ENCODE measurements at regions not wholly inside any gene's neighbourhood (a gene's known extent, or its start where the extent isn't known, plus 50 kb on each side); places are given as distances from the start of the nearest gene placed in this dataset.

GRCh38 chr7:53771701-53772100, 736.3 kb downstream of the POM121L12 start:
- Histone ChIP-seq H3K4me1 (no peaks in the 10 kb centered on the region), H3K4me3 (no peak overlapping the region), H3K27me3 (no peaks in the 10 kb centered on the region), H3K27ac (no peak overlapping the region), H3K9me3 (no peaks in the 10 kb centered on the region), H3K36me3 (ENCODE audit: low read depth, missing control alignments) (no peaks in the 10 kb centered on the region)
- no peak for DNase-seq
- 69 to 94% methylated on average over 2 of the region's 2 CpGs for WGBS, 2 donors
- no peak for TF ChIP-seq POLR2A (IDR thresholded peaks at IDR 0.05)
- no peak for TF ChIP-seq CTCF (IDR thresholded peaks at IDR 0.05)
- intact Hi-C loops (cut with DNase I; ENCODE audit: low total_unique reads), result no loop called here

- intact Hi-C loops (cut with DNase I; ENCODE audit: low total_unique reads), result no loop called here
- no peak for DNase-seq
- TF ChIP-seq POLR2A (IDR thresholded peaks at IDR 0.05) (no peak), CTCF (IDR thresholded peaks at IDR 0.05) (no peak)
These were observed 740.9 kb downstream of the POM121L12 start for GRCh38 chr7:53776323-53776722.

GRCh38 chr7:53789741-53790140, 752.4 kb upstream of the VSTM2A start:
- Histone ChIP-seq H3K27me3 (no peaks in the 10 kb centered on the region), H3K27ac (no peak overlapping the region), H3K36me3 (ENCODE audit: low read depth, missing control alignments) (no peaks in the 10 kb centered on the region), H3K9me3 (no peaks in the 10 kb centered on the region), H3K4me1 (no peaks in the 10 kb centered on the region), H3K4me3 (no peak overlapping the region)
- no peak for DNase-seq
- no peak for TF ChIP-seq POLR2A (IDR thresholded peaks at IDR 0.05)
- TF ChIP-seq CTCF (IDR thresholded peaks at IDR 0.05), result no peak
- 75 to 91% methylated on average over 2 of the region's 2 CpGs for WGBS, 2 donors
- intact Hi-C loops (cut with DNase I; ENCODE audit: low total_unique reads), result no loop called here

More at GRCh38 chr7:53776323-53776722, 740.9 kb downstream of the POM121L12 start:
- Histone ChIP-seq H3K36me3 (ENCODE audit: low read depth, missing control alignments) (no peaks in the 10 kb centered on the region), H3K27me3 (no peaks in the 10 kb centered on the region), H3K4me3 (no peak overlapping the region), H3K27ac (no peak overlapping the region), H3K9me3 (no peaks in the 10 kb centered on the region), H3K4me1 (no peaks in the 10 kb centered on the region)
- WGBS, 2 donors, result 35 to 62% methylated on average over 1 of the region's 1 CpG

GRCh38 chr7:53794816-53795215, 747.4 kb upstream of the VSTM2A start:
- Histone ChIP-seq H3K27ac (no peak overlapping the region), H3K9me3 (no peaks in the 10 kb centered on the region), H3K4me1 (no peaks in the 10 kb centered on the region), H3K4me3 (no peak overlapping the region), H3K27me3 (no peaks in the 10 kb centered on the region), H3K36me3 (ENCODE audit: low read depth, missing control alignments) (no peaks in the 10 kb centered on the region)
- no peak for TF ChIP-seq CTCF (IDR thresholded peaks at IDR 0.05)
- no peak for TF ChIP-seq POLR2A (IDR thresholded peaks at IDR 0.05)
- DNase-seq, result no peak
- WGBS, 2 donors, result 100% methylated on average over 1 of the region's 1 CpG
- intact Hi-C loops (cut with DNase I; ENCODE audit: low total_unique reads), result no loop called here

GRCh38 chr7:53800746-53801145, 741.4 kb upstream of the VSTM2A start:
- intact Hi-C loops (cut with DNase I; ENCODE audit: low total_unique reads), result no loop called here
- DNase-seq, result no peak
- TF ChIP-seq CTCF (IDR thresholded peaks at IDR 0.05) (no peak), POLR2A (IDR thresholded peaks at IDR 0.05) (no peak)
- Histone ChIP-seq H3K36me3 (ENCODE audit: low read depth, missing control alignments) (no peaks in the 10 kb centered on the region), H3K4me3 (no peak overlapping the region), H3K9me3 (no peaks in the 10 kb centered on the region), H3K27me3 (no peaks in the 10 kb centered on the region), H3K27ac (no peak overlapping the region), H3K4me1 (no peaks in the 10 kb centered on the region)
- 82 to 90% methylated on average over 4 of the region's 4 CpGs for WGBS, 2 donors
